Ovary (tissue), 7 donors: ENCODE measurements at regions not wholly inside any gene's neighbourhood (a gene's known extent, or its start where the extent isn't known, plus 50 kb on each side); places are given as distances from the start of the nearest gene placed in this dataset.

Source experiments
- DNase-seq, 5 donors: peaks; one replicate each; pipeline ENCODE4 v3.0.0-alpha.2; 2019 to 2020
- H3K27ac ChIP-seq, 2 donors: fragments of 200-600 bp; one replicate each; pipeline versions ENCODE4 v1.5.1 to v1.8.0; 2019 to 2022
- H3K27me3 ChIP-seq: fragments of 200-600 bp; one replicate; pipeline ENCODE4 v1.8.0; 2022
- H3K36me3 ChIP-seq: fragments of 200-600 bp; sonication (generic); one replicate; pipeline ENCODE4 v1.5.1; 2019
- H3K4me1 ChIP-seq: one replicate; pipeline ENCODE4 v1.8.1; 2013; ENCODE audit warnings: mild to moderate bottlenecking, moderate library complexity; ENCODE audit not compliant: insufficient read depth
- H3K4me3 ChIP-seq: fragments of 200-600 bp; sonication (generic); one replicate; pipeline ENCODE4 v1.5.1; 2017
- H3K9me3 ChIP-seq, 2 donors: fragments of 200-600 bp in 1 of 2; sonication (generic) in 1 of 2; one replicate each; pipeline versions ENCODE4 v1.5.1 to v1.8.1; 2013 to 2019; ENCODE audit warnings: mild to moderate bottlenecking in 1 of 2, moderate library complexity in 1 of 2
- CTCF ChIP-seq, 3 donors: fragments of 450-650 bp in 2 of 3; fragments of 200-600 bp in 1 of 3; IDR thresholded peaks; one replicate each; pipeline versions ENCODE4 v1.5.1 to v1.8.0; 2016 to 2022; ENCODE audit warnings: antibody characterized with exemption in 3 of 3, mild to moderate bottlenecking in 1 of 3
- EP300 ChIP-seq: sonication (generic); formaldehyde crosslinking; IDR thresholded peaks from one replicate; pipeline ENCODE4 v1.6.1; 2017; ENCODE audit warnings: antibody characterized with exemption
- POLR2A ChIP-seq: fragments of 450-650 bp; IDR thresholded peaks from one replicate; pipeline ENCODE4 v1.6.1; 2017; ENCODE audit warnings: antibody characterized with exemption, mild to moderate bottlenecking, moderate library complexity
- WGBS, 3 donors: extraction: QIAGEN DNeasy Blood & Tissue Kit in 1 of 3; methylation state at CpG; one replicate each; pipeline versions ENCODE4 v1.1.5 to v1.1.7; 2013 to 2017; 5-methylcytosine and 5-hydroxymethylcytosine counted together
- intact Hi-C, 4 donors: fragments of 100-400 bp; cut with DNase I; formaldehyde crosslinking; loops; one replicate each; pipeline versions ENCODE4 v1.11.0 to v1.15.1; 2022 to 2023
- donor health status: DM: no; HTN: no; CAD: no; lungs with moderate emphysema.
- donor health status: DM: no; HTN: no; CAD: no.
- donor health status: Bipolar disorder and iron deficiency.
- donor health status: DM: no; HTN: no; CAD: no.
- donor health status: DM: yes; HTN: yes; CAD: no.

GRCh38 chr9:102518324-102518723 is 476.8 kb upstream of the CYLC2 start:
- H3K4me3 ChIP-seq = no peak overlapping the region
- H3K4me1 ChIP-seq = no peaks in the 10 kb centered on the region
- no peak for DNase-seq
- H3K9me3 ChIP-seq = no peaks in the 10 kb centered on the region
- H3K27ac ChIP-seq = no peak overlapping the region
- H3K27me3 ChIP-seq = no peaks in the 10 kb centered on the region
- TF ChIP-seq POLR2A (no peak), CTCF (IDR thresholded peaks at IDR 0.05) (no peak), EP300 (no peak)
- intact Hi-C loops = no loop called here
- no peaks in the 10 kb centered on the region for H3K36me3 ChIP-seq
- WGBS, 3 donors = 3 to 10% (median 5%) methylated on average over 5 of the region's 5 CpGs

GRCh38 chr9:102514541-102514940 is 480.6 kb upstream of the CYLC2 start:
- Histone ChIP-seq H3K4me3 (no peak overlapping the region), H3K27ac (no peak overlapping the region), H3K27me3 (no peaks in the 10 kb centered on the region), H3K4me1 (no peaks in the 10 kb centered on the region), H3K9me3 (no peaks in the 10 kb centered on the region), H3K36me3 (no peaks in the 10 kb centered on the region)
- intact Hi-C loops = no loop called here
- TF ChIP-seq CTCF (IDR thresholded peaks at IDR 0.05) (no peak), POLR2A (no peak), EP300 (no peak)
- WGBS, 3 donors = 83 to 92% (median 88%) methylated on average over 9 of the region's 9 CpGs
- DNase-seq = no peak

GRCh38 chr9:102507044-102507687 is 488.0 kb upstream of the CYLC2 start:
- no peak for TF ChIP-seq POLR2A
- no peak for TF ChIP-seq CTCF (IDR thresholded peaks at IDR 0.05)
- TF ChIP-seq EP300 = no peak
- intact Hi-C loops = no loop called here
- WGBS, 3 donors = 54 to 60% (median 55%) methylated on average over 2 of the region's 2 CpGs

GRCh38 chr9:102506406-102506805 is 488.7 kb upstream of the CYLC2 start:
- Histone ChIP-seq H3K4me3 (no peak overlapping the region), H3K27ac (no peak overlapping the region), H3K9me3 (no peaks in the 10 kb centered on the region), H3K27me3 (no peaks in the 10 kb centered on the region), H3K4me1 (no peaks in the 10 kb centered on the region), H3K36me3 (no peaks in the 10 kb centered on the region)
- no peak for DNase-seq
- WGBS, 3 donors = 6 to 11% (median 8%) methylated on average over 1 of the region's 1 CpG
- intact Hi-C loops = no loop called here
- no peak for TF ChIP-seq CTCF (IDR thresholded peaks at IDR 0.05)
- TF ChIP-seq POLR2A = no peak
- TF ChIP-seq EP300 = no peak

More at GRCh38 chr9:102507044-102507687, 488.0 kb upstream of the CYLC2 start:
- Histone ChIP-seq H3K4me1 (no peaks in the 10 kb centered on the region), H3K27me3 (no peaks in the 10 kb centered on the region), H3K4me3 (no peak overlapping the region), H3K27ac (no peak overlapping the region), H3K36me3 (no peaks in the 10 kb centered on the region), H3K9me3 (no peaks in the 10 kb centered on the region)
- no peak for DNase-seq
